Activated CD4-positive, alpha-beta T cell treated with anti-CD3 and anti-CD28 coated beads, Interleukin-10, Interleukin-2, amounts not matched to agents 100 ng/mL and 50 ng/mL, durations not matched to agents 16 hours and 8 hours (primary cell): ENCODE measurements at regions not wholly inside any gene's neighbourhood (a gene's known extent, or its start where the extent isn't known, plus 50 kb on each side); places are given as distances from the start of the nearest gene placed in this dataset.

Experiments
- DNase-seq: peaks from one replicate; pipeline ENCODE4 v3.0.0-alpha.2; 2020

- no peak for DNase-seq
Measured at GRCh38 chrX:147405764-147406163, 506.0 kb upstream of the FMR1 start.

- peak; percentile 0 for DNase-seq
Measured at GRCh38 chrX:147403040-147403439, 508.7 kb upstream of the FMR1 start.

GRCh38 chrX:147378767-147379166 is 533.0 kb upstream of the FMR1 start:
- no peak for DNase-seq

- DNase-seq = no peak
Measured at GRCh38 chrX:147377728-147378127, 534.0 kb upstream of the FMR1 start.

GRCh38 chrX:147376601-147377422 is 534.9 kb upstream of the FMR1 start:
- no peak for DNase-seq

GRCh38 chrX:147364896-147365295 is 546.8 kb upstream of the FMR1 start:
- no peak for DNase-seq

GRCh38 chrX:147351644-147352043 is 537.1 kb upstream of the CXorf51A start:
- no peak for DNase-seq

GRCh38 chrX:147343467-147343866 is 528.9 kb upstream of the CXorf51A start:
- DNase-seq = no peak

- DNase-seq = no peak
Measured at GRCh38 chrX:147342197-147342596, 527.7 kb upstream of the CXorf51A start.

GRCh38 chrX:147340947-147341346 is 526.4 kb upstream of the CXorf51A start:
- no peak for DNase-seq

GRCh38 chrX:147333821-147334220 is 519.3 kb upstream of the CXorf51A start:
- no peak for DNase-seq

- DNase-seq = no peak
Measured at GRCh38 chrX:147322496-147322895, 508.0 kb upstream of the CXorf51A start.

- DNase-seq = no peak
Measured at GRCh38 chrX:147315483-147315882, 500.9 kb upstream of the CXorf51A start.
